AG09319 (cell line): ENCODE measurements at regions not wholly inside any gene's neighbourhood (a gene's known extent, or its start where the extent isn't known, plus 50 kb on each side); places are given as distances from the start of the nearest gene placed in this dataset.
"Not testable (repeated sequence)": the region's sequence is repeated elsewhere in the genome, so short reads cannot be mapped to it uniquely, and the experiment has no call there.

Experiments used
- DNase-seq: peaks from one replicate; pipeline ENCODE4 v3.0.0-alpha.2; 2010; ENCODE audit warnings: low read depth; ENCODE audit errors: extremely low read depth
- TF ChIP-seq, protein P1 (sequence below): IDR thresholded peaks from 2 replicates; pipeline ENCODE4 v1.5.1; 2011; ENCODE audit warnings: low read depth, mild to moderate bottlenecking, inconsistent platforms, low read length, moderate library complexity

DNA sequence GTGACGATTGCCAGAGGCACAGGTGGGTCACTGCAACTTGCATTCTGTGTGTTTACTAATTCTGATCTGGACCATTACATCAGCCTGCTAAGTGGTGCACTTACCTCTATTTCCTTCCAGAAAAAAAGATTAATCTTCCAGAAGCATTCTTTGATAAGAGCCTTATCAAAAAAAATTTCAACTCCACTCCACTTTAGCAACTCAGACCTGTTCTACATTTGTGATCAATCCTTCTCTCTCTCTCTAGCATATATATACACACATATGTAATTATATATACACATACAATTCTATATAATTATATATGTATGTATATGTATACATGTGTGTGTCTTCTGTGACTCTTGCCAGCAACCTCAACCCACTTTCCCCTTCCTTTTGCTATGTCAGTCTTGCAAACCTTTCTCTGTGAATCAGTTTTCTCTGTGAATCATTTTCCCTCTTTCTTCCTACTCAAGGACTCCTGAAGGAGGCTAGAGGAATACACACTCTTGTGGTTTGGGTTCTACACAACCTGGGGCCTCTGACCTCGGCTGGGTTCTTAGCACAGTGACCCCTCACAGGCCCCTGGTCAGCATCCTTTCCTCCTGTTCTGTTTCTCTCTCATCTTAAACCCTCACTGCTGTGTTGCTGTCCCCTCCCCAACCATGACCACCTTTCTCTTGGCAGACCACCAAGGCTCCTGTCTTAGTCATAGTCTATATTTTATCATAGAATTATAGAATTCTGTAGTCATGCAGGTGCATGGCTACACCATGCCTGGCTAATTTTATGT lies 130.4 kb upstream of the PELI1 start:
- TF ChIP-seq, protein P1, sequence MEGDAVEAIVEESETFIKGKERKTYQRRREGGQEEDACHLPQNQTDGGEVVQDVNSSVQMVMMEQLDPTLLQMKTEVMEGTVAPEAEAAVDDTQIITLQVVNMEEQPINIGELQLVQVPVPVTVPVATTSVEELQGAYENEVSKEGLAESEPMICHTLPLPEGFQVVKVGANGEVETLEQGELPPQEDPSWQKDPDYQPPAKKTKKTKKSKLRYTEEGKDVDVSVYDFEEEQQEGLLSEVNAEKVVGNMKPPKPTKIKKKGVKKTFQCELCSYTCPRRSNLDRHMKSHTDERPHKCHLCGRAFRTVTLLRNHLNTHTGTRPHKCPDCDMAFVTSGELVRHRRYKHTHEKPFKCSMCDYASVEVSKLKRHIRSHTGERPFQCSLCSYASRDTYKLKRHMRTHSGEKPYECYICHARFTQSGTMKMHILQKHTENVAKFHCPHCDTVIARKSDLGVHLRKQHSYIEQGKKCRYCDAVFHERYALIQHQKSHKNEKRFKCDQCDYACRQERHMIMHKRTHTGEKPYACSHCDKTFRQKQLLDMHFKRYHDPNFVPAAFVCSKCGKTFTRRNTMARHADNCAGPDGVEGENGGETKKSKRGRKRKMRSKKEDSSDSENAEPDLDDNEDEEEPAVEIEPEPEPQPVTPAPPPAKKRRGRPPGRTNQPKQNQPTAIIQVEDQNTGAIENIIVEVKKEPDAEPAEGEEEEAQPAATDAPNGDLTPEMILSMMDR = no peak

DNA sequence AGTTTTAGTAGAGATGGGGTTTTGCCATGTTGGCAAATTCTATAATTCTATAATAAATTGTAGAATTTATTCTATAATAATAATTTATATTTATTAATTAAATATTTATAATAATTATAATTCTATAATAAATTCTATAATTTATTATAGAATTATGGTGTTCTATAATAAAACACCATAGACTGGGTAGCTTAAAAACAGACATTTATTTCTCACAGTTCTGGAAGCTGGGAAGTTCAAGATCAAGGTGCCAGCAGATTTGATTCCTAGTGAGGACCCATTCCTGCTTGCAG lies 130.9 kb upstream of the PELI1 start:
- no peak for DNase-seq
- TF ChIP-seq, protein P1 = no peak

More for the DNA sequence above, 130.4 kb upstream of the PELI1 start:
- no peak for DNase-seq

DNA sequence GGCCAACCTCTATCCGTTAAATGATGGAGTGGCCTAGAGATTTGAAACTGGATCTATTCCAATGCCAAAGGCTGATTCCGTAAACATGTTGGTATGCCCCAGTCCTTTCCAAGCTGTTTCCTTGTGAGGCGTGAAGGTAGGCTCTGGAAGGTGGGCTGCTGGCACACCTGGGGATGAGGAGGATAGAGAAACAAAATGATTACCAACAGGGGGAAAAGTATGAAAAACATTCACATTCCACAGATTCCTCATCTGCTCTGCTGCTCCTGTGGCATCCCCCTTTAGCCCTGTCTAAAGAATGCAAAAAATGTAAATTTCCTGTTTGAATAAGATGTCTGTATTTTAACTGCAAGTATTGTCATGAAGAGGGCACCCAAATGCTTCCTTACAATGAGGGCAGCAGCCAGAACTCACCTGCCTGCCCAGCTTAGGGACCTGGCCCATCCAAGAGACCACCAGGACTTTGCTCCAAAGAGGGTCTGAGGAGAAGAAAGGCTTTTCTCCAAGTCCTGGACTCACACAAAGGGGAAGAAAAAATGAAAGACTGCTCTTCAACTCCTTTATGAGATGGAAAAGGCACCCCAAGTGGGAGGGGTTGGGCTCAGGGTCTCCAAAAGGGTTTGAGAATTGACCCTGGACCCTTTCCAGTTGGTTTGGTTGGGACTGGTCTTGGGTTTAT lies 132.3 kb upstream of the PELI1 start:
- TF ChIP-seq, protein P1 = no peak
- no peak for DNase-seq

DNA sequence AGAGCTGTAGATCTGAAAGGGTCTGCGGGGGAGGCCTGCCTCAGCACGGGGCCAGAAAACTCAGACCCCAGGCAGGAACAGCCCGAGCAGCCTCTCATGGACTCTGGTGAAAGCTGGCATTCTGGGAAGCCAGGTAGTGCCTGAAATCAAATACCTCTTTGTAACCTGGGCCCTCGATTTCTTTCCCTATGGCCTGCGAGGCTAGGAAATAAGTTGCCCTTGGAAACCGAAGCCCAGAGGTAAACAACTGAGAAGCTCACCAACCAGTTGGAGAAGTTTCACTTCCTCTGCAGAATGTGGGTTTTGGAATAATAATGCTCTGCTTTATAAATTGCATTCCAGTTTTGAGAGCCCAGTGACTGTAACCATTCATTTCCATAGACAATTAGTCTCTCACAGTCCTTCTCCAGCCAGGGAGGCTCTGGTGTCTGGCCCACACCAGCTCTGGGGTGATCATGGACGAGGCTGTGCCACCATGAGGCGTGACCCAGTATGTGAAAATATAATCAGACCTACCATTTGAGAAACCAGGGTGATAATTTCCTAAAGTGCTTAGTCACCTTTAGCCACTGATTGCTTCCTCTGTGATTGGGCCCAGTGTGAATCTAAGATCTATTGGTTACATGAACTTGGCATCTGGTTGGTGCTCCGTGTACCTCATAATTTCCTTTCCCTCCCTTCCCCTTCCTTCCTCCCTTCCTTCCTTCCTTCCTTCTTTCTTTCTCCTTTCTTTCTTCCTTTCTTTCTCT lies 133.1 kb upstream of the PELI1 start:
- TF ChIP-seq, protein P1 = no peak
- DNase-seq = no peak

DNA sequence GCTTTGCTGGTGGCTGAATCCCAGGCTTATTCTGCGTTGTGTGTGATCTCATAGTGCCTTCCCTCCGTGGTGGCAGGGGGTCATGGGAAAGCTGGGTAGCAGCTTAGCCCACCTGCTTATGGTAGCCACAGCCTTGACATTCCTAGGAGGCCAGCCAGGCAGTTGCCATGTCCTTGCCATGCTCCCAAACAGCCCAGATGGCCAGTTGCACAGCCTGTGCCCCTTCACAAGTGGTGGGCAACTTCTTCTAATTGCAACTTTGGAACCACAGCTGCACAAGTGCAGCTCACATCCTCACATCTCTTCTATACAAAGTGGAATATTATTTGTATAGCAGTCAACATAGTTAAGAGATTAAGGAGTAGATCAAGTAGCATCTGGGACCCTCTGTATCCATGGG lies 136.6 kb upstream of the PELI1 start:
- DNase-seq = not testable (repeated sequence)

DNA sequence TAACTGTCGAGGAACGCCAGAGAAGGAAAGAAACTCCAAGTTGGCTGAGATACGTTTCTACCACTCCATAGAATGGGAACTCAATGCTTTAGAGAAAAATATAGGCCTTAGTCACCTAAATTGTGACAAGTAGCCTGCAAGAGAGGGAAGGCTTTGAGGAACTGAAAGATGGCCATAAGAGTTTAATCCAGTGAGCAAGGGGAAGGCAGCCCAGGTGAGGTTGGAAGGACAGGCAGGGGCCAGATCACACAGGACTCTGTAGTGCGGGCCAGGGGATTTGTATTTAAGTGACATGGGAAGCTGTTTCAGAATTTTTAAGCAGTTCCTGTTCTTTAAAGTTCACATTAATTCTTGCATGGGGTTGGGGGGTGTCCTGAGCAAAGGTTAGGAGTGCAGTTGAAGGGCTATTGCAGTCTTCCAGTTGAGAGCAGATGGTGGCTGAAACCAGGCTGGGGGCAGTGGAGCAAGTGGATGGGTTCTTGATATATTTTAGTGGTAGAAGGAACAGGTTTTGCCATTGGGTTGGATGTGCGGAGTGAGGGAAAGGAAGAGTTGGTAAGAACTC lies 138.9 kb upstream of the PELI1 start:
- DNase-seq = no peak
- TF ChIP-seq, protein P1 = no peak

DNA sequence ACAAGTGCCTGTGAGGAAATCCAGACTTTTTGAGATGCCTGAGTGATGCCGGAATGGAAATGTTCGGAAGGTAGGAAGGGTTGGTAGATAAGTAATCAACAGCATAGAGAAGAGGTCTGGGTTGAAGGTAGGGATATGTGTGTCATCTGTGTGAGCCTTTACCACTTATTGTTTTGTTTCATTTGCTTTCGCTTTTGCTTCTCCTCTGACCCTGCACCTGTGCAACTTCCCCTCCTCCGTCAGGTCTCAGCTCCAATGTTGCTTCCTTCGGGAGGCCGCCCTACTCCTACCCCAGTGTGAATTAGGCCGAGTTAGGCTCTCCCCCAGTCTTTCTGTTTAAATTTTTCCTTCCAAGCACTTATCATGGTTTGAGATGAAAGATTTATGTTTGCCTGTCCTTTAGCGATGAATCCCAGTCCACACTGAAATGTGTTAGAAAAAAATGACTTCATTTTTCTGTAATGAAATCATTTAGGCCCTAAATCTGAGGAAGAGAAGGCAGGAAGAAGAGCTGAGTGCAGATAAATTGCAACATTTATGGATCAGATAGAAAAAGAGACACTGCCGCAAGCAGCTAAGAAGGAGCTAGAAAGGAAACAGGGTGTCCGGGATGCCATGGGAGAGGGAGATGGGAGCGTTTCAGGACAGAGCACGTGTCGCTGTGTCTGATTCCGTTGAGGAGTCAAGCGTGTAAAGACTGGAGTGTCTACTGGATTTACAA lies 139.6 kb upstream of the PELI1 start:
- TF ChIP-seq, protein P1 = no peak
- DNase-seq = no peak
